K562 (cell line): ENCODE measurements at regions not wholly inside any gene's neighbourhood (a gene's known extent, or its start where the extent isn't known, plus 50 kb on each side); places are given as distances from the start of the nearest gene placed in this dataset.

ENCODE experiments used
- CTBP1 ChIP-seq: fragments of 450-650 bp; IDR thresholded peaks from 2 replicates; pipeline ENCODE4 v1.6.1; 2016; ENCODE audit warnings: borderline replicate concordance
- LEF1 ChIP-seq: fragments of 450-650 bp; IDR thresholded peaks from 2 replicates; pipeline ENCODE4 v1.6.1; 2016; ENCODE audit warnings: mild to moderate bottlenecking
- MEIS2 ChIP-seq: fragments of 450-650 bp; IDR thresholded peaks from 2 replicates; pipeline ENCODE4 v1.6.1; 2014; ENCODE audit warnings: mild to moderate bottlenecking; ENCODE audit not compliant: partially characterized antibody
- MXI1 ChIP-seq: IDR thresholded peaks from 2 replicates; pipeline ENCODE4 v1.6.1; 2011; ENCODE audit warnings: low read depth, mild to moderate bottlenecking, improper control_type of control experiment, low read length
- NR2F6 ChIP-seq: fragments of 450-650 bp; formaldehyde crosslinking; IDR thresholded peaks from 2 replicates; pipeline ENCODE4 v1.4.0; 2020; ENCODE audit warnings: mild to moderate bottlenecking
- POLR2A ChIP-seq: fragments of 450-650 bp; conservative IDR thresholded peaks from 2 replicates; pipeline ENCODE4 v1.6.1; 2016
- RAD21 ChIP-seq, 2 experiments: fragments of 250-450 bp in 1 of 2; fragments of 450-650 bp in 1 of 2; sonication (Bioruptor Pico) in 1 of 2; formaldehyde crosslinking in 1 of 2; IDR thresholded peaks in 1 of 2; conservative IDR thresholded peaks in 1 of 2; 2 replicates each; pipeline versions ENCODE4 v1.4.0 to v1.8.0; 2020 to 2022; ENCODE audit warnings: mild to moderate bottlenecking in 2 of 2, moderate library complexity in 1 of 2
- SP2 ChIP-seq: IDR thresholded peaks from 2 replicates; pipeline ENCODE4 v1.6.1; 2011; ENCODE audit warnings: mild to moderate bottlenecking, low read depth, low read length, moderate library complexity; ENCODE audit not compliant: poor library complexity, severe bottlenecking; ENCODE audit errors: extremely low read depth
- TRIM28 ChIP-seq: fragments of 450-650 bp; IDR thresholded peaks from 2 replicates; pipeline ENCODE4 v1.6.1; 2017
- ZEB2 ChIP-seq: fragments of 450-650 bp; IDR thresholded peaks from 2 replicates; pipeline ENCODE4 v1.6.1; 2016
- TF ChIP-seq, protein P1 (sequence below): sonication (generic); formaldehyde crosslinking; IDR thresholded peaks from 2 replicates; pipeline ENCODE4 v1.9.0; 2022; ENCODE audit warnings: mild to moderate bottlenecking, missing genetic modification reagents
- TF ChIP-seq, protein P2 (sequence below), 3 experiments: IDR thresholded peaks in 2 of 3; conservative IDR thresholded peaks in 1 of 3; 2 replicates each; pipeline ENCODE4 v1.5.1; 2011 to 2012; ENCODE audit warnings: low read length in 3 of 3, mild to moderate bottlenecking in 3 of 3, control low read depth in 2 of 3, improper control_type of control experiment in 1 of 3, inconsistent platforms in 1 of 3, low read depth in 1 of 3, mixed read lengths in 1 of 3, moderate library complexity in 1 of 3; ENCODE audit not compliant: insufficient read depth in 2 of 3
- TF ChIP-seq, protein P3 (sequence below): fragments of 250-450 bp; sonication (Bioruptor Pico); IDR thresholded peaks from 2 replicates; pipeline ENCODE4 v1.4.0; 2020; ENCODE audit warnings: mild to moderate bottlenecking, moderate library complexity, borderline replicate concordance
- TF ChIP-seq, protein P4 (sequence below): fragments of 450-650 bp; IDR thresholded peaks from 2 replicates; pipeline ENCODE4 v1.6.1; 2017; ENCODE audit warnings: antibody characterized with exemption, mild to moderate bottlenecking

- TF ChIP-seq MXI1 (no peak), LEF1 (no peak), CTBP1 (no peak), NR2F6 (CRISPR knock-in tag) (no peak), POLR2A (no peak), TRIM28 (no peak), ZEB2 (no peak), SP2 (no peak), MEIS2 (no peak), RAD21 (CRISPR knock-in tag; conservative IDR thresholded peaks at IDR 0.05 in 1 of 2, IDR thresholded peaks at IDR 0.05 in 1 of 2) (no peak)
- TF ChIP-seq, protein P1, sequence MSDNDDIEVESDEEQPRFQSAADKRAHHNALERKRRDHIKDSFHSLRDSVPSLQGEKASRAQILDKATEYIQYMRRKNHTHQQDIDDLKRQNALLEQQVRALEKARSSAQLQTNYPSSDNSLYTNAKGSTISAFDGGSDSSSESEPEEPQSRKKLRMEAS (CRISPR knock-in tag) = no peak
- TF ChIP-seq, protein P2, sequence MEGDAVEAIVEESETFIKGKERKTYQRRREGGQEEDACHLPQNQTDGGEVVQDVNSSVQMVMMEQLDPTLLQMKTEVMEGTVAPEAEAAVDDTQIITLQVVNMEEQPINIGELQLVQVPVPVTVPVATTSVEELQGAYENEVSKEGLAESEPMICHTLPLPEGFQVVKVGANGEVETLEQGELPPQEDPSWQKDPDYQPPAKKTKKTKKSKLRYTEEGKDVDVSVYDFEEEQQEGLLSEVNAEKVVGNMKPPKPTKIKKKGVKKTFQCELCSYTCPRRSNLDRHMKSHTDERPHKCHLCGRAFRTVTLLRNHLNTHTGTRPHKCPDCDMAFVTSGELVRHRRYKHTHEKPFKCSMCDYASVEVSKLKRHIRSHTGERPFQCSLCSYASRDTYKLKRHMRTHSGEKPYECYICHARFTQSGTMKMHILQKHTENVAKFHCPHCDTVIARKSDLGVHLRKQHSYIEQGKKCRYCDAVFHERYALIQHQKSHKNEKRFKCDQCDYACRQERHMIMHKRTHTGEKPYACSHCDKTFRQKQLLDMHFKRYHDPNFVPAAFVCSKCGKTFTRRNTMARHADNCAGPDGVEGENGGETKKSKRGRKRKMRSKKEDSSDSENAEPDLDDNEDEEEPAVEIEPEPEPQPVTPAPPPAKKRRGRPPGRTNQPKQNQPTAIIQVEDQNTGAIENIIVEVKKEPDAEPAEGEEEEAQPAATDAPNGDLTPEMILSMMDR (IDR thresholded peaks at IDR 0.05 in 2 of 3, conservative IDR thresholded peaks at IDR 0.05 in 1 of 3; ENCODE audit: insufficient read depth in 2 of 3, low read depth in 1 of 3, low read length in 3 of 3) = no peak
- TF ChIP-seq, protein P3, sequence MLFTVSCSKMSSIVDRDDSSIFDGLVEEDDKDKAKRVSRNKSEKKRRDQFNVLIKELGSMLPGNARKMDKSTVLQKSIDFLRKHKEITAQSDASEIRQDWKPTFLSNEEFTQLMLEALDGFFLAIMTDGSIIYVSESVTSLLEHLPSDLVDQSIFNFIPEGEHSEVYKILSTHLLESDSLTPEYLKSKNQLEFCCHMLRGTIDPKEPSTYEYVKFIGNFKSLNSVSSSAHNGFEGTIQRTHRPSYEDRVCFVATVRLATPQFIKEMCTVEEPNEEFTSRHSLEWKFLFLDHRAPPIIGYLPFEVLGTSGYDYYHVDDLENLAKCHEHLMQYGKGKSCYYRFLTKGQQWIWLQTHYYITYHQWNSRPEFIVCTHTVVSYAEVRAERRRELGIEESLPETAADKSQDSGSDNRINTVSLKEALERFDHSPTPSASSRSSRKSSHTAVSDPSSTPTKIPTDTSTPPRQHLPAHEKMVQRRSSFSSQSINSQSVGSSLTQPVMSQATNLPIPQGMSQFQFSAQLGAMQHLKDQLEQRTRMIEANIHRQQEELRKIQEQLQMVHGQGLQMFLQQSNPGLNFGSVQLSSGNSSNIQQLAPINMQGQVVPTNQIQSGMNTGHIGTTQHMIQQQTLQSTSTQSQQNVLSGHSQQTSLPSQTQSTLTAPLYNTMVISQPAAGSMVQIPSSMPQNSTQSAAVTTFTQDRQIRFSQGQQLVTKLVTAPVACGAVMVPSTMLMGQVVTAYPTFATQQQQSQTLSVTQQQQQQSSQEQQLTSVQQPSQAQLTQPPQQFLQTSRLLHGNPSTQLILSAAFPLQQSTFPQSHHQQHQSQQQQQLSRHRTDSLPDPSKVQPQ (CRISPR knock-in tag) = no peak
- TF ChIP-seq, protein P4, sequence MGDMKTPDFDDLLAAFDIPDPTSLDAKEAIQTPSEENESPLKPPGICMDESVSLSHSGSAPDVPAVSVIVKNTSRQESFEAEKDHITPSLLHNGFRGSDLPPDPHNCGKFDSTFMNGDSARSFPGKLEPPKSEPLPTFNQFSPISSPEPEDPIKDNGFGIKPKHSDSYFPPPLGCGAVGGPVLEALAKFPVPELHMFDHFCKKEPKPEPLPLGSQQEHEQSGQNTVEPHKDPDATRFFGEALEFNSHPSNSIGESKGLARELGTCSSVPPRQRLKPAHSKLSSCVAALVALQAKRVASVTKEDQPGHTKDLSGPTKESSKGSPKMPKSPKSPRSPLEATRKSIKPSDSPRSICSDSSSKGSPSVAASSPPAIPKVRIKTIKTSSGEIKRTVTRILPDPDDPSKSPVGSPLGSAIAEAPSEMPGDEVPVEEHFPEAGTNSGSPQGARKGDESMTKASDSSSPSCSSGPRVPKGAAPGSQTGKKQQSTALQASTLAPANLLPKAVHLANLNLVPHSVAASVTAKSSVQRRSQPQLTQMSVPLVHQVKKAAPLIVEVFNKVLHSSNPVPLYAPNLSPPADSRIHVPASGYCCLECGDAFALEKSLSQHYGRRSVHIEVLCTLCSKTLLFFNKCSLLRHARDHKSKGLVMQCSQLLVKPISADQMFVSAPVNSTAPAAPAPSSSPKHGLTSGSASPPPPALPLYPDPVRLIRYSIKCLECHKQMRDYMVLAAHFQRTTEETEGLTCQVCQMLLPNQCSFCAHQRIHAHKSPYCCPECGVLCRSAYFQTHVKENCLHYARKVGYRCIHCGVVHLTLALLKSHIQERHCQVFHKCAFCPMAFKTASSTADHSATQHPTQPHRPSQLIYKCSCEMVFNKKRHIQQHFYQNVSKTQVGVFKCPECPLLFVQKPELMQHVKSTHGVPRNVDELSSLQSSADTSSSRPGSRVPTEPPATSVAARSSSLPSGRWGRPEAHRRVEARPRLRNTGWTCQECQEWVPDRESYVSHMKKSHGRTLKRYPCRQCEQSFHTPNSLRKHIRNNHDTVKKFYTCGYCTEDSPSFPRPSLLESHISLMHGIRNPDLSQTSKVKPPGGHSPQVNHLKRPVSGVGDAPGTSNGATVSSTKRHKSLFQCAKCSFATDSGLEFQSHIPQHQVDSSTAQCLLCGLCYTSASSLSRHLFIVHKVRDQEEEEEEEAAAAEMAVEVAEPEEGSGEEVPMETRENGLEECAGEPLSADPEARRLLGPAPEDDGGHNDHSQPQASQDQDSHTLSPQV = no peak
Observed at GRCh38 chr13:81582381-81582780, 1241.5 kb upstream of the SPRY2 start.
